Astrocyte (in vitro differentiated cells and primary cell): ENCODE measurements at regions not wholly inside any gene's neighbourhood (a gene's known extent, or its start where the extent isn't known, plus 50 kb on each side); places are given as distances from the start of the nearest gene placed in this dataset.

ENCODE experiments used
- CTCF ChIP-seq: IDR thresholded peaks from 2 replicates; pipeline ENCODE4 v1.5.1; 2011; ENCODE audit warnings: low read depth, mild to moderate bottlenecking, inconsistent platforms, low read length, moderate library complexity; ENCODE audit not compliant: insufficient read depth
- EZH2 ChIP-seq: IDR thresholded peaks from 2 replicates; pipeline ENCODE4 v1.6.1; 2012; ENCODE audit warnings: mild to moderate bottlenecking, low read length, inconsistent platforms; ENCODE audit not compliant: insufficient read depth

- TF ChIP-seq CTCF, result no peak
- no peak for TF ChIP-seq EZH2
These were observed 1363.6 kb upstream of the CDH2 start for GRCh38 chr18:29540548-29540947.
